ENCODE measurements at regions not wholly inside any gene's neighbourhood (a gene's known extent, or its start where the extent isn't known, plus 50 kb on each side); places are given as distances from the start of the nearest gene placed in this dataset.

GRCh38 chr16:86978445-86979030, 338.7 kb downstream of the C16orf95 start:
- peaks cover 14% of the 10 kb centered on the region for H3K27me3 Mint-ChIP-seq
- no peak overlapping the region for H3K27ac Mint-ChIP-seq
- H3K36me3 Mint-ChIP-seq (ENCODE audit: insufficient read depth) = no peaks in the 10 kb centered on the region
- DNase-seq (ENCODE audit: low spot score, unreplicated experiment) = no peak
- TF ChIP-seq CTCF (IDR thresholded peaks at IDR 0.05; ENCODE audit: unreplicated experiment) = no peak
- no peaks in the 10 kb centered on the region for H3K4me1 Mint-ChIP-seq (ENCODE audit: low read depth)
- no peaks in the 10 kb centered on the region for H3K9me3 Mint-ChIP-seq (ENCODE audit: low read depth)
- no peak overlapping the region for H3K4me3 Mint-ChIP-seq (ENCODE audit: low read depth)

GRCh38 chr16:86979061-86979460, 338.1 kb downstream of the C16orf95 start:
- Mint-ChIP-seq H3K36me3 (ENCODE audit: insufficient read depth) (no peaks in the 10 kb centered on the region), H3K27me3 (peaks cover 14% of the 10 kb centered on the region), H3K4me1 (ENCODE audit: low read depth) (no peaks in the 10 kb centered on the region), H3K27ac (no peak overlapping the region), H3K9me3 (ENCODE audit: low read depth) (no peaks in the 10 kb centered on the region), H3K4me3 (ENCODE audit: low read depth) (no peak overlapping the region)
- TF ChIP-seq CTCF (IDR thresholded peaks at IDR 0.05; ENCODE audit: unreplicated experiment) = no peak
- no peak for DNase-seq (ENCODE audit: low spot score, unreplicated experiment)

GRCh38 chr16:86979984-86980553, 337.1 kb downstream of the C16orf95 start:
- Mint-ChIP-seq H3K4me3 (ENCODE audit: low read depth) (no peak overlapping the region), H3K27ac (no peak overlapping the region), H3K36me3 (ENCODE audit: insufficient read depth) (no peaks in the 10 kb centered on the region), H3K27me3 (peaks cover 14% of the 10 kb centered on the region), H3K4me1 (ENCODE audit: low read depth) (no peaks in the 10 kb centered on the region), H3K9me3 (ENCODE audit: low read depth) (no peaks in the 10 kb centered on the region)
- no peak for TF ChIP-seq CTCF (IDR thresholded peaks at IDR 0.05; ENCODE audit: unreplicated experiment)
- DNase-seq (ENCODE audit: low spot score, unreplicated experiment) = no peak

- Mint-ChIP-seq H3K4me1 (ENCODE audit: low read depth) (no peaks in the 10 kb centered on the region), H3K4me3 (ENCODE audit: low read depth) (no peak overlapping the region), H3K27ac (no peak overlapping the region), H3K27me3 (peaks cover 14% of the 10 kb centered on the region), H3K36me3 (ENCODE audit: insufficient read depth) (no peaks in the 10 kb centered on the region), H3K9me3 (ENCODE audit: low read depth) (no peaks in the 10 kb centered on the region)
- DNase-seq (ENCODE audit: low spot score, unreplicated experiment) = no peak
- TF ChIP-seq CTCF (IDR thresholded peaks at IDR 0.05; ENCODE audit: unreplicated experiment) = no peak
These were observed 336.5 kb downstream of the C16orf95 start for GRCh38 chr16:86980644-86981043.

- Mint-ChIP-seq H3K36me3 (ENCODE audit: insufficient read depth) (no peaks in the 10 kb centered on the region), H3K9me3 (ENCODE audit: low read depth) (no peaks in the 10 kb centered on the region), H3K27ac (no peak overlapping the region), H3K4me3 (ENCODE audit: low read depth) (no peak overlapping the region), H3K27me3 (peaks cover 14% of the 10 kb centered on the region), H3K4me1 (ENCODE audit: low read depth) (no peaks in the 10 kb centered on the region)
- no peak for DNase-seq (ENCODE audit: low spot score, unreplicated experiment)
- no peak for TF ChIP-seq CTCF (IDR thresholded peaks at IDR 0.05; ENCODE audit: unreplicated experiment)
These were observed 334.9 kb downstream of the C16orf95 start for GRCh38 chr16:86982347-86982596.
